K562 (cell line): ENCODE measurements at regions not wholly inside any gene's neighbourhood (a gene's known extent, or its start where the extent isn't known, plus 50 kb on each side); places are given as distances from the start of the nearest gene placed in this dataset.

Experiments
- ATAC-seq: fragments of 200-7000 bp; cut with Tn5 transposase; 3 replicates; pipeline ENCODE4 v1.9.1; 2020; ENCODE audit warnings: moderate library complexity
- BruUV-seq: library from RNA; stranded (reverse); fragments of 400-500 nt; replicated peaks from 2 replicates; lab custom pipeline; 2021; lab: Mats Ljungman, UMichigan
- CTCF ChIA-PET: fragments of 300-600 bp; formaldehyde crosslinking; extraction: SDS; loops from one replicate; lab custom pipeline; 2021; ENCODE audit warnings: low intra/inter-chr PET ratio; lab: Yijun Ruan, JAX
- POLR2A ChIA-PET: fragments of 300-600, 350-650 bp; sonication (Branson Sonifier 250); formaldehyde crosslinking; extraction: SDS; loops from one replicate; lab custom pipeline; 2021; ENCODE audit warnings: antibody characterized with exemption, inconsistent platforms; lab: Yijun Ruan, JAX
- DNase-seq, 4 experiments: peaks; one replicate each; pipeline versions ENCODE4 v3.0.0 to v3.0.0-alpha.2; 2011 to 2018; ENCODE audit warnings: low spot score in 3 of 4, mixed read lengths in 3 of 4; ENCODE audit errors: extremely low read depth in 1 of 4
- FAIRE-seq: peaks from 2 replicates; lab custom pipeline; 2011; peaks lifted over from hg19 to GRCh38; lab: Jason Lieb, UNC
- H2AFZ ChIP-seq: 2 replicates; pipeline ENCODE4 v1.6.0; 2011; ENCODE audit warnings: low read depth, low read length, control low read depth, inconsistent platforms
- H3K27ac ChIP-seq: fragments of 200-600 bp; 3 replicates; pipeline ENCODE4 v1.8.0; 2011; ENCODE audit warnings: low read depth, mild to moderate bottlenecking, control low read depth, inconsistent platforms, low read length, moderate library complexity, mixed read lengths; ENCODE audit errors: extremely low read depth
- H3K27me3 ChIP-seq, 2 experiments: fragments of 300-600 bp in 1 of 2; 2 replicates in 1 of 2; 3 replicates in 1 of 2; pipeline versions ENCODE4 v1.6.0 to v1.8.0; 2011; ENCODE audit warnings: inconsistent platforms in 2 of 2, low read length in 2 of 2, mild to moderate bottlenecking in 1 of 2, mixed read lengths in 1 of 2, moderate library complexity in 1 of 2; ENCODE audit not compliant: control insufficient read depth in 2 of 2, insufficient read depth in 2 of 2
- H3K36me3 ChIP-seq: fragments of 300-600 bp; 3 replicates; pipeline ENCODE4 v1.8.0; 2011; ENCODE audit warnings: mild to moderate bottlenecking, low read length, inconsistent platforms; ENCODE audit not compliant: control insufficient read depth, insufficient read depth
- H3K4me1 ChIP-seq, 2 experiments: fragments of 200-600 bp in 1 of 2; replicated peaks in 1 of 2; 2 replicates in 1 of 2; 3 replicates in 1 of 2; pipeline versions ENCODE4 v1.5.1 to v1.8.0; 2011; ENCODE audit warnings: inconsistent platforms in 2 of 2, low read length in 2 of 2, mild to moderate bottlenecking in 1 of 2, mixed read lengths in 1 of 2, moderate library complexity in 1 of 2; ENCODE audit not compliant: control insufficient read depth in 2 of 2, insufficient read depth in 2 of 2
- H3K4me2 ChIP-seq: 2 replicates; pipeline ENCODE4 v1.6.1; 2011; ENCODE audit warnings: low read length, control low read depth, inconsistent platforms, mixed read lengths; ENCODE audit not compliant: insufficient read depth
- H3K4me3 ChIP-seq: fragments of 200-600 bp; sonication (generic), shearing (Covaris generic); 2 replicates; pipeline ENCODE4 v1.5.1; 2016; ENCODE audit warnings: control low read depth, inconsistent platforms
- H3K79me2 ChIP-seq: fragments of 200-600 bp; 3 replicates; pipeline ENCODE4 v1.8.0; 2011; ENCODE audit warnings: low read length, inconsistent platforms; ENCODE audit not compliant: control insufficient read depth, insufficient read depth
- H3K9ac ChIP-seq, 2 experiments: 2 replicates each; pipeline versions ENCODE4 v1.6.0 to v1.6.1; 2011; ENCODE audit warnings: low read depth in 2 of 2, low read length in 2 of 2, control low read depth in 1 of 2, inconsistent platforms in 1 of 2, mild to moderate bottlenecking in 1 of 2, mixed read lengths in 1 of 2; ENCODE audit not compliant: insufficient read depth in 1 of 2
- H3K9me1 ChIP-seq: one replicate; pipeline ENCODE4 v1.6.0; 2011; ENCODE audit warnings: inconsistent platforms, mild to moderate bottlenecking, low read length, moderate library complexity; ENCODE audit not compliant: control insufficient read depth, insufficient read depth
- H3K9me3 ChIP-seq: replicated peaks from 2 replicates; pipeline ENCODE4 v1.5.1; 2011; ENCODE audit warnings: low read depth, low read length, inconsistent platforms; ENCODE audit not compliant: control insufficient read depth, insufficient read depth
- H4K20me1 ChIP-seq: replicated peaks from 2 replicates; pipeline ENCODE4 v1.6.1; 2011; ENCODE audit warnings: low read length, inconsistent platforms, mixed read lengths; ENCODE audit not compliant: control insufficient read depth, insufficient read depth
- ARNT ChIP-seq, 2 experiments: fragments of 450-650 bp; IDR thresholded peaks; 2 replicates each; pipeline ENCODE4 v1.6.1; 2016; ENCODE audit warnings: mild to moderate bottlenecking in 1 of 2
- CREM ChIP-seq: IDR thresholded peaks from 2 replicates; pipeline ENCODE4 v1.6.1; 2014; ENCODE audit warnings: antibody characterized with exemption, low read depth
- PHB2 ChIP-seq: fragments of 450-650 bp; IDR thresholded peaks from 2 replicates; pipeline ENCODE4 v1.6.1; 2017; ENCODE audit warnings: low read depth
- XRCC5 ChIP-seq: fragments of 200-400 bp; formaldehyde crosslinking; IDR thresholded peaks from 2 replicates; pipeline ENCODE4 v1.6.1; 2017; ENCODE audit warnings: low read depth, mild to moderate bottlenecking, low read length
- ZFPM2 ChIP-seq: fragments of 250-450 bp; sonication (Bioruptor Pico); IDR thresholded peaks from 2 replicates; pipeline ENCODE4 v1.5.1; 2022; ENCODE audit warnings: mild to moderate bottlenecking
- ZKSCAN1 ChIP-seq: fragments of 150-350 bp; IDR thresholded peaks from 2 replicates; pipeline ENCODE4 v1.6.1; 2016; ENCODE audit warnings: low read depth, low read length
- ZNF717 ChIP-seq: fragments of 250-450 bp; sonication (Bioruptor Pico); IDR thresholded peaks from 2 replicates; pipeline ENCODE4 v1.5.0; 2021
- WGBS: fragments of 100-300 bp; shearing (Covaris generic); methylation state at CpG from one replicate; pipeline ENCODE4 v1.1.6; 2016; ENCODE audit warnings: low coverage, mixed read lengths; ENCODE audit not compliant: insufficient coverage; ENCODE audit errors: missing lambda C conversion rate; 5-methylcytosine and 5-hydroxymethylcytosine counted together
- in situ Hi-C: fragments of 300-500 bp; cut with MboI; formaldehyde crosslinking; loops from 4 replicates; pipeline ENCODE4 v1.15.0; 2018; ENCODE audit warnings: inconsistent platforms, mixed read lengths
- intact Hi-C: fragments of 100-400 bp; cut with micrococcal nuclease; formaldehyde crosslinking; loops from 2 replicates; pipeline ENCODE4 v1.14.2; 2022
- TF ChIP-seq, protein P1 (sequence below): sonication (generic); formaldehyde crosslinking; IDR thresholded peaks from 2 replicates; pipeline ENCODE4 v1.4.0; 2020; ENCODE audit warnings: mild to moderate bottlenecking, missing genetic modification reagents

DNA sequence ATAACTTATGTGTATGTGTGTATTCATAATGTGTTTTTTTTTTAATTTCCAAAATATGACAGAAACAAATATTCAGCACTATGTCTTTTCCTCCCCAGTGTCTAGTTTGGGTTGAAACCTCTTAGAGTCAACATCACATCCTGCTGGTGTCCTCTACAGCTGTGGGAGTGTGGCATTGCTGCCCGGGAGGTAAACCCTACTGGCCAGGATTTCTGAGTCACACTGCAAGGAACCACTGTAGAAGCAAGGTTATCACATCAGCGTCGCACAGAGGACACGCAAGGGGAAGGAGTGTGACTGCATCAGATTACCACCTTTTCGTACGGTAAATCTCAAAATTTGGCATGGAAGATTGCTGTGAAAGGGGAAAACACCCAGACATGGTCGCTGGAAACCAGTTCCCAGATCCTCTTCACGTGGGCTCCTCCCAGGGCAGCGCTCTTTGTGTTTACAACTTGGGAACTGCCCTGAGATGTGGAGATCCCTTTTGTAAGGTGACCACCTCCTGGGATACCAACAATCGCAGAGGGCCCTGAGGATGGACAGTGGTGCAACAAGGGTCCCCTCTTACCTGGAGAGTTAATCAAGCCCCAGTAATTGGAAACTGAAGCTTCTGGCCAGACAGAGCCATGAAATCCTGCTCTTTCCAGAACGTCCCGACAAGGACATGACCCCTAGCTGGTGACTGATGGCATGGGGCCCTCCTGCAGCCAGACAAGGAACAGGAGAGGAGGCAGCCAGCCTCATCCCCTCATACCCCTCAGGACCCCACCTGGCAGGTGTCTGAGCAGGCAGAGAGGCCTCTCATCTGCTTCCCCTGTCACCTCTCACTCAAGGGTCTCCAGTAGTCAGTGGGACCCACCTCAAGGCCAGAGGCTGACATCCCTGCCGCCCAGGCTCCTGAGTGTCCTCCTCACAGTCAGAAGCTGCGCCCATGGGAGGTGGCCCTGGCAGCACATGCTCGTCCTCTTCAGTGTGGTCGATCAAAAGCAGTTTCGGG is 194.7 kb downstream of the MED10 start:
- H3K9me3 ChIP-seq = no peaks in the 10 kb centered on the region
- no peak for DNase-seq
- H4K20me1 ChIP-seq = 0 out of 2 replicates have a peak, but pooled peaks cover 4% of the 10 kb centered on the region
- TF ChIP-seq XRCC5 = no peak
- TF ChIP-seq CREM = 0 out of 2 replicates have a peak, but pooled peaks have one; percentile 32
- POLR2A ChIA-PET = interaction anchor here (0.6 kb wide), 1 partner anchor 1503 kb away, joined by 3 read pairs; no protein-coding TSS in a partner anchor
- H2AFZ ChIP-seq = no peak overlapping the region
- H3K9me1 ChIP-seq = no peaks in the 10 kb centered on the region
- no peaks in the 10 kb centered on the region for H3K79me2 ChIP-seq
- intact Hi-C loops (no loop called here), in situ Hi-C loops (no loop called here)
- H3K4me3 ChIP-seq = no peak overlapping the region
- H3K4me1 ChIP-seq = no peaks in the 10 kb centered on the region
- peaks cover 8 to 31% of the 10 kb centered on the region in 2 experiments; a peak in 4 of 5 replicates for H3K27me3 ChIP-seq
- H3K36me3 ChIP-seq = no peaks in the 10 kb centered on the region
- ATAC-seq = no peak
- CTCF ChIA-PET = no interaction called here
- BruUV-seq = no TSS peak
- no peak overlapping the region for H3K4me2 ChIP-seq
- H3K27ac ChIP-seq = no peak overlapping the region
- WGBS = 0% methylated on average over 17 of the region's 17 CpGs
- no peak for FAIRE-seq
- H3K9ac ChIP-seq = no peak overlapping the region

DNA sequence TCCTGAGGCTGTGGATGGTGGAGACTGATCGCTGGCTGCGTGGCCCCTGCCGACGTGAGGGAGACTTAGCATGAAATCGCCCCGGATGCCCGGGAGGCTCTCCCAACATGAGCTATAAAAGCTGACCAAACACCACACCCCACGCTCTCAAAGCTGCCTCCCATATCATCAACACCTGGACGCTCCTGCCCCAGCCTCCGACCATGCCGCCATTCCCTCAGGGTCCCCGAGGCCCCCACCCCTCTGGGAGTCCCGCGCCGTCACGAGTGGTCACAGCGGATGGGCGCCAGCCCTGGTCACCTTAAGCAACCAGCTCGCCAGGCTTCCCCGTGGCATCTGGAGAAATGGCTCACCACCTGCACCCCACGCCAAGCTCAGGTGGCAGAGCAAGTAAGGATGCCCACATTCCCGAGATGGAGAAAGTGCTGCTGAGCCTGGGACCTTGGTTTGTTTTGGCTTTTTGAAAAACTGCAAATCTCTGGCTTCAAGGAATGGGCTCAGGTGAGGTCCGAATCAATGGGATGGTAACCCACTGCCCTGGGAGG is 196.0 kb downstream of the MED10 start:
- H3K9me3 ChIP-seq = no peaks in the 10 kb centered on the region
- WGBS = 0% methylated on average over 17 of the region's 23 CpGs
- FAIRE-seq = no peak
- H3K4me1 ChIP-seq = no peaks in the 10 kb centered on the region
- DNase-seq = no peak
- H3K9ac ChIP-seq = no peak overlapping the region; a peak in 1 of 4 replicates
- H3K27ac ChIP-seq = no peak overlapping the region
- no peaks in the 10 kb centered on the region for H3K9me1 ChIP-seq
- no peak overlapping the region for H2AFZ ChIP-seq
- no peak overlapping the region for H3K4me2 ChIP-seq
- ATAC-seq = no peak
- H3K27me3 ChIP-seq = peaks cover 8 to 31% of the 10 kb centered on the region in 2 experiments; a peak in 4 of 5 replicates
- no peak overlapping the region for H3K4me3 ChIP-seq
- no peaks in the 10 kb centered on the region for H3K36me3 ChIP-seq
- intact Hi-C loops (no loop called here), in situ Hi-C loops (no loop called here)
- 0 out of 2 replicates have a peak, but pooled peaks cover 4% of the 10 kb centered on the region for H4K20me1 ChIP-seq
- CTCF ChIA-PET = no interaction called here
- POLR2A ChIA-PET = interaction anchor here (0.7 to 0.9 kb wide), 2 partner anchors 8 to 804 kb away, joined by 4 read pairs; no protein-coding TSS in a partner anchor
- no TSS peak for BruUV-seq
- H3K79me2 ChIP-seq = no peaks in the 10 kb centered on the region
- TF ChIP-seq ZKSCAN1 (no peak), ZNF717 (CRISPR knock-in tag) (no peak), ZFPM2 (CRISPR knock-in tag) (no peak), PHB2 (no peak), ARNT (IDR thresholded peaks at IDR 0.05) (no peak)
- TF ChIP-seq, protein P1, sequence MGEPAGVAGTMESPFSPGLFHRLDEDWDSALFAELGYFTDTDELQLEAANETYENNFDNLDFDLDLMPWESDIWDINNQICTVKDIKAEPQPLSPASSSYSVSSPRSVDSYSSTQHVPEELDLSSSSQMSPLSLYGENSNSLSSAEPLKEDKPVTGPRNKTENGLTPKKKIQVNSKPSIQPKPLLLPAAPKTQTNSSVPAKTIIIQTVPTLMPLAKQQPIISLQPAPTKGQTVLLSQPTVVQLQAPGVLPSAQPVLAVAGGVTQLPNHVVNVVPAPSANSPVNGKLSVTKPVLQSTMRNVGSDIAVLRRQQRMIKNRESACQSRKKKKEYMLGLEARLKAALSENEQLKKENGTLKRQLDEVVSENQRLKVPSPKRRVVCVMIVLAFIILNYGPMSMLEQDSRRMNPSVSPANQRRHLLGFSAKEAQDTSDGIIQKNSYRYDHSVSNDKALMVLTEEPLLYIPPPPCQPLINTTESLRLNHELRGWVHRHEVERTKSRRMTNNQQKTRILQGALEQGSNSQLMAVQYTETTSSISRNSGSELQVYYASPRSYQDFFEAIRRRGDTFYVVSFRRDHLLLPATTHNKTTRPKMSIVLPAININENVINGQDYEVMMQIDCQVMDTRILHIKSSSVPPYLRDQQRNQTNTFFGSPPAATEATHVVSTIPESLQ (CRISPR knock-in tag) = no peak
